WTC11 (cell line): ENCODE measurements at regions not wholly inside any gene's neighbourhood (a gene's known extent, or its start where the extent isn't known, plus 50 kb on each side); places are given as distances from the start of the nearest gene placed in this dataset.

Experiments used
- ATAC-seq: fragments of 200-7000 bp; cut with Tn5 transposase; 2 replicates; pipeline ENCODE4 v1.10.0; 2021; ENCODE audit warnings: mild to moderate bottlenecking, moderate library complexity
- CTCF ChIA-PET: fragments of 300-600 bp; sonication (Branson Sonifier 250); formaldehyde crosslinking; loops from one replicate; lab custom pipeline; 2021; ENCODE audit warnings: antibody characterized with exemption; lab: Charles Lee
- POLR2A ChIA-PET: fragments of 350-600 bp; sonication (Branson Sonifier 250); formaldehyde crosslinking; loops from one replicate; lab custom pipeline; 2021; ENCODE audit warnings: antibody characterized with exemption; lab: Charles Lee
- DNase-seq: peaks from one replicate; pipeline ENCODE4 v3.0.0; 2021; ENCODE audit warnings: low spot score
- H3K27ac Mint-ChIP-seq: 2 replicates; pipeline ENCODE4 v1.8.0; 2021; ENCODE audit warnings: mixed read lengths
- H3K27me3 Mint-ChIP-seq: 2 replicates; pipeline ENCODE4 v1.8.0; 2021; ENCODE audit warnings: low read depth, mild to moderate bottlenecking, moderate library complexity, mixed read lengths
- H3K36me3 Mint-ChIP-seq: 2 replicates; pipeline ENCODE4 v1.8.0; 2021; ENCODE audit warnings: mixed read lengths
- H3K4me1 Mint-ChIP-seq: 2 replicates; pipeline ENCODE4 v1.8.0; 2022; ENCODE audit warnings: mixed read lengths
- H3K4me3 Mint-ChIP-seq: 2 replicates; pipeline ENCODE4 v1.8.0; 2021; ENCODE audit warnings: mild to moderate bottlenecking, moderate library complexity, mixed read lengths
- H3K9me3 Mint-ChIP-seq: 2 replicates; pipeline ENCODE4 v1.8.0; 2021; ENCODE audit warnings: mixed read lengths
- ATF6 ChIP-seq: sonication (generic); formaldehyde crosslinking; IDR thresholded peaks from 2 replicates; pipeline ENCODE4 v1.8.1; 2023; ENCODE audit warnings: mild to moderate bottlenecking, missing genetic modification reagents
- E2F4 ChIP-seq: sonication (generic); formaldehyde crosslinking; IDR thresholded peaks from 2 replicates; pipeline ENCODE4 v1.8.1; 2022; ENCODE audit warnings: low read depth, mild to moderate bottlenecking, moderate library complexity, missing genetic modification reagents, borderline replicate concordance
- EMX1 ChIP-seq: fragments of 250-450 bp; sonication (Bioruptor Pico); IDR thresholded peaks from 2 replicates; pipeline ENCODE4 v1.8.0; 2021; ENCODE audit warnings: mild to moderate bottlenecking
- ERG ChIP-seq: fragments of 250-450 bp; sonication (Bioruptor Pico); IDR thresholded peaks from 2 replicates; pipeline ENCODE4 v1.8.0; 2021; ENCODE audit warnings: mild to moderate bottlenecking
- ESRRA ChIP-seq: sonication (generic); formaldehyde crosslinking; IDR thresholded peaks from 2 replicates; pipeline ENCODE4 v1.8.1; 2022; ENCODE audit warnings: mild to moderate bottlenecking, missing genetic modification reagents, borderline replicate concordance
- FOXP1 ChIP-seq: sonication (generic); formaldehyde crosslinking; IDR thresholded peaks from 2 replicates; pipeline ENCODE4 v1.8.0; 2022; ENCODE audit warnings: missing genetic modification reagents, mild to moderate bottlenecking, moderate library complexity, borderline replicate concordance
- HMGA2 ChIP-seq: fragments of 250-450 bp; sonication (Bioruptor Pico); IDR thresholded peaks from 2 replicates; pipeline ENCODE4 v1.4.0; 2021; ENCODE audit warnings: mild to moderate bottlenecking, moderate library complexity
- KAT7 ChIP-seq: sonication (generic); formaldehyde crosslinking; IDR thresholded peaks from 2 replicates; pipeline ENCODE4 v1.8.1; 2023; ENCODE audit warnings: missing genetic modification reagents, mild to moderate bottlenecking, borderline replicate concordance
- PRRX2 ChIP-seq: fragments of 250-450 bp; sonication (Bioruptor Pico); IDR thresholded peaks from 2 replicates; pipeline ENCODE4 v1.8.0; 2021; ENCODE audit warnings: mild to moderate bottlenecking
- TCF7 ChIP-seq: sonication (generic); formaldehyde crosslinking; IDR thresholded peaks from 2 replicates; pipeline ENCODE4 v1.8.0; 2022; ENCODE audit warnings: mild to moderate bottlenecking, low read depth, missing genetic modification reagents, moderate library complexity
- ZBTB21 ChIP-seq: sonication (generic); formaldehyde crosslinking; IDR thresholded peaks from 2 replicates; pipeline ENCODE4 v1.8.1; 2023; ENCODE audit warnings: mild to moderate bottlenecking, missing genetic modification reagents, borderline replicate concordance
- ZNF416 ChIP-seq: fragments of 250-450 bp; sonication (Bioruptor Pico); IDR thresholded peaks from 2 replicates; pipeline ENCODE4 v1.9.0; 2021; ENCODE audit warnings: mild to moderate bottlenecking, inconsistent platforms
- ZNF512 ChIP-seq: sonication (generic); formaldehyde crosslinking; IDR thresholded peaks from 2 replicates; pipeline ENCODE4 v1.8.1; 2022; ENCODE audit warnings: missing genetic modification reagents, borderline replicate concordance
- ZNF532 ChIP-seq: fragments of 250-450 bp; sonication (Bioruptor Pico); IDR thresholded peaks from 2 replicates; pipeline ENCODE4 v1.9.0; 2021; ENCODE audit warnings: mild to moderate bottlenecking, borderline replicate concordance
- TF ChIP-seq, protein P1 (sequence below): sonication (generic); formaldehyde crosslinking; IDR thresholded peaks from 2 replicates; pipeline ENCODE4 v1.8.0; 2022; ENCODE audit warnings: mild to moderate bottlenecking, missing genetic modification reagents
- TF ChIP-seq, protein P2 (sequence below): sonication (generic); formaldehyde crosslinking; IDR thresholded peaks from 2 replicates; pipeline ENCODE4 v1.8.1; 2023; ENCODE audit warnings: mild to moderate bottlenecking, missing genetic modification reagents, moderate library complexity
- TF ChIP-seq, protein P3 (sequence below): sonication (generic); formaldehyde crosslinking; IDR thresholded peaks from 2 replicates; pipeline ENCODE4 v1.8.0; 2023; ENCODE audit warnings: missing genetic modification reagents

GRCh38 chr4:17285747-17286146, 226.1 kb downstream of the QDPR start (continued):
- no peak for TF ChIP-seq ZNF512 (CRISPR knock-in tag)
- TF ChIP-seq, all 79 proteins: peak for 0

- Mint-ChIP-seq H3K4me1 (peaks cover 57% of the 10 kb centered on the region), H3K27ac (no peak overlapping the region), H3K36me3 (no peaks in the 10 kb centered on the region; the same call in 1 of the 2 replicates), H3K27me3 (peaks cover 4% of the 10 kb centered on the region; the same call in 1 of the 2 replicates), H3K4me3 (no peak overlapping the region), H3K9me3 (peaks cover 13% of the 10 kb centered on the region)
- ChIA-PET CTCF (interaction anchor here (0.7 to 1.7 kb wide), 2 partner anchors 63 to 163 kb away, joined by 3 to 7 read pairs; no protein-coding TSS in a partner anchor), POLR2A (no interaction called here)
- ATAC-seq (no peak), DNase-seq (no peak)
- TF ChIP-seq ATF6 (CRISPR knock-in tag), result no peak
- TF ChIP-seq HMGA2, result no peak
- no peak for TF ChIP-seq KAT7 (CRISPR knock-in tag)
Observed at GRCh38 chr4:17284323-17285175, 227.3 kb downstream of the QDPR start.

GRCh38 chr4:17283832-17284231, 228.1 kb downstream of the QDPR start:
- Mint-ChIP-seq H3K27ac (no peak overlapping the region), H3K27me3 (peaks cover 4% of the 10 kb centered on the region; the same call in 1 of the 2 replicates), H3K9me3 (peaks cover 13% of the 10 kb centered on the region), H3K4me1 (peaks cover 57% of the 10 kb centered on the region), H3K36me3 (no peaks in the 10 kb centered on the region; the same call in 1 of the 2 replicates), H3K4me3 (no peak overlapping the region)
- ChIA-PET POLR2A (no interaction called here), CTCF (no interaction called here)
- DNase-seq, result no peak
- no peak for ATAC-seq
- no peak for TF ChIP-seq ZNF532
- TF ChIP-seq ZBTB21 (CRISPR knock-in tag), result no peak
- TF ChIP-seq EMX1, result no peak
- TF ChIP-seq E2F4 (CRISPR knock-in tag), result no peak
- TF ChIP-seq ZNF416, result no peak
- TF ChIP-seq, protein P1, sequence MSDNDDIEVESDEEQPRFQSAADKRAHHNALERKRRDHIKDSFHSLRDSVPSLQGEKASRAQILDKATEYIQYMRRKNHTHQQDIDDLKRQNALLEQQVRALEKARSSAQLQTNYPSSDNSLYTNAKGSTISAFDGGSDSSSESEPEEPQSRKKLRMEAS (CRISPR knock-in tag), result no peak
- no peak for TF ChIP-seq KAT7 (CRISPR knock-in tag)
- TF ChIP-seq TCF7 (CRISPR knock-in tag), result no peak
- no peak for TF ChIP-seq ERG (CRISPR knock-in tag)
- TF ChIP-seq ESRRA (CRISPR knock-in tag), result no peak
- TF ChIP-seq, protein P2, sequence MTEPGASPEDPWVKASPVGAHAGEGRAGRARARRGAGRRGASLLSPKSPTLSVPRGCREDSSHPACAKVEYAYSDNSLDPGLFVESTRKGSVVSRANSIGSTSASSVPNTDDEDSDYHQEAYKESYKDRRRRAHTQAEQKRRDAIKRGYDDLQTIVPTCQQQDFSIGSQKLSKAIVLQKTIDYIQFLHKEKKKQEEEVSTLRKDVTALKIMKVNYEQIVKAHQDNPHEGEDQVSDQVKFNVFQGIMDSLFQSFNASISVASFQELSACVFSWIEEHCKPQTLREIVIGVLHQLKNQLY, result no peak
- TF ChIP-seq, protein P3, sequence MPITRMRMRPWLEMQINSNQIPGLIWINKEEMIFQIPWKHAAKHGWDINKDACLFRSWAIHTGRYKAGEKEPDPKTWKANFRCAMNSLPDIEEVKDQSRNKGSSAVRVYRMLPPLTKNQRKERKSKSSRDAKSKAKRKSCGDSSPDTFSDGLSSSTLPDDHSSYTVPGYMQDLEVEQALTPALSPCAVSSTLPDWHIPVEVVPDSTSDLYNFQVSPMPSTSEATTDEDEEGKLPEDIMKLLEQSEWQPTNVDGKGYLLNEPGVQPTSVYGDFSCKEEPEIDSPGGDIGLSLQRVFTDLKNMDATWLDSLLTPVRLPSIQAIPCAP (CRISPR knock-in tag), result no peak
- no peak for TF ChIP-seq PRRX2 (CRISPR knock-in tag)
- TF ChIP-seq FOXP1, result no peak
